HAP-1 (cell line): ENCODE measurements at regions not wholly inside any gene's neighbourhood (a gene's known extent, or its start where the extent isn't known, plus 50 kb on each side); places are given as distances from the start of the nearest gene placed in this dataset.
"Not testable (repeated sequence)": the region's sequence is repeated elsewhere in the genome, so short reads cannot be mapped to it uniquely, and the experiment has no call there.

Experiments
- DNase-seq, 2 experiments: peaks; one replicate each; pipeline ENCODE4 v3.0.0-alpha.2; 2016 to 2020; ENCODE audit warnings: low spot score in 2 of 2
- H3K27me3 ChIP-seq: fragments of 250-450 bp; sonication (Bioruptor Pico); 2 replicates; pipeline ENCODE4 v1.5.1; 2020; ENCODE audit warnings: low read depth, mild to moderate bottlenecking, moderate library complexity
- H3K36me3 ChIP-seq: fragments of 250-450 bp; sonication (Bioruptor Pico); replicated peaks from 2 replicates; pipeline ENCODE4 v1.5.1; 2020; ENCODE audit warnings: mild to moderate bottlenecking
- H3K4me1 ChIP-seq: fragments of 250-450 bp; sonication (Bioruptor Pico); 2 replicates; pipeline ENCODE4 v1.5.1; 2020; ENCODE audit warnings: mild to moderate bottlenecking
- H3K4me3 ChIP-seq: fragments of 250-450 bp; sonication (Bioruptor Pico); 2 replicates; pipeline ENCODE4 v1.5.1; 2020; ENCODE audit warnings: mild to moderate bottlenecking, moderate library complexity
- H3K9me3 ChIP-seq: fragments of 250-450 bp; sonication (Bioruptor Pico); 2 replicates; pipeline ENCODE4 v1.5.1; 2020; ENCODE audit warnings: mild to moderate bottlenecking, moderate library complexity
- in situ Hi-C: fragments of 300-500 bp; cut with MboI; formaldehyde crosslinking; loops from 3 replicates; pipeline ENCODE4 v1.14.3; 2020; ENCODE audit warnings: low sequenced_read_pairs, inconsistent platforms, mixed read lengths

GRCh38 chrX:117511379-117511778 lies 605.2 kb downstream of the KLHL13 start:
- in situ Hi-C loops, result no loop called here

GRCh38 chrX:117510453-117510852 lies 606.2 kb downstream of the KLHL13 start:
- H3K9me3 ChIP-seq, result no peaks in the 10 kb centered on the region
- no peak overlapping the region for H3K4me3 ChIP-seq
- DNase-seq, result peak; percentile 20 to 56
- in situ Hi-C loops, result no loop called here
- no peaks in the 10 kb centered on the region; the same call in 1 of the 2 replicates for H3K4me1 ChIP-seq
- H3K36me3 ChIP-seq, result no peaks in the 10 kb centered on the region
- no peaks in the 10 kb centered on the region for H3K27me3 ChIP-seq

More at GRCh38 chrX:117511379-117511778, 605.2 kb downstream of the KLHL13 start:
- H3K4me1 ChIP-seq, result no peaks in the 10 kb centered on the region; the same call in 1 of the 2 replicates
- no peaks in the 10 kb centered on the region for H3K36me3 ChIP-seq
- H3K27me3 ChIP-seq, result no peaks in the 10 kb centered on the region
- H3K9me3 ChIP-seq, result 0 out of 2 replicates have a peak, but pooled peaks cover 2% of the 10 kb centered on the region
- no peak overlapping the region for H3K4me3 ChIP-seq
- DNase-seq, result no peak

GRCh38 chrX:117508021-117508420 lies 608.6 kb downstream of the KLHL13 start:
- no peak for DNase-seq
- Histone ChIP-seq H3K9me3 (no peaks in the 10 kb centered on the region), H3K27me3 (no peaks in the 10 kb centered on the region), H3K4me1 (no peaks in the 10 kb centered on the region; the same call in 1 of the 2 replicates), H3K36me3 (no peaks in the 10 kb centered on the region), H3K4me3 (no peak overlapping the region)
- in situ Hi-C loops, result no loop called here

- no peak overlapping the region for H3K4me3 ChIP-seq
- no peaks in the 10 kb centered on the region for H3K9me3 ChIP-seq
- no peaks in the 10 kb centered on the region; the same call in 1 of the 2 replicates for H3K36me3 ChIP-seq
- H3K4me1 ChIP-seq, result peaks cover 18% of the 10 kb centered on the region
- no peaks in the 10 kb centered on the region for H3K27me3 ChIP-seq
- in situ Hi-C loops, result no loop called here
- no peak for DNase-seq
These were observed 629.2 kb downstream of the KLHL13 start for GRCh38 chrX:117487421-117487820.

- H3K9me3 ChIP-seq, result no peaks in the 10 kb centered on the region
- no peaks in the 10 kb centered on the region for H3K4me1 ChIP-seq
- H3K36me3 ChIP-seq, result no peaks in the 10 kb centered on the region; the same call in 1 of the 2 replicates
- DNase-seq, result no peak
- H3K27me3 ChIP-seq, result no peaks in the 10 kb centered on the region
- no peak overlapping the region for H3K4me3 ChIP-seq
- in situ Hi-C loops, result no loop called here
These were observed 632.7 kb downstream of the KLHL13 start for GRCh38 chrX:117483950-117484349.

- H3K9me3 ChIP-seq, result no peaks in the 10 kb centered on the region
- no peaks in the 10 kb centered on the region for H3K4me1 ChIP-seq
- DNase-seq, result no peak
- no peaks in the 10 kb centered on the region for H3K36me3 ChIP-seq
- in situ Hi-C loops, result no loop called here
- H3K4me3 ChIP-seq, result no peak overlapping the region
- H3K27me3 ChIP-seq, result no peaks in the 10 kb centered on the region
These were observed 658.2 kb downstream of the KLHL13 start for GRCh38 chrX:117458243-117458968.

- H3K36me3 ChIP-seq, result no peaks in the 10 kb centered on the region
- in situ Hi-C loops, result no loop called here
- DNase-seq, result no peak
These were observed 660.8 kb downstream of the KLHL13 start for GRCh38 chrX:117455787-117456186.

GRCh38 chrX:117429501-117429900 lies 687.1 kb downstream of the KLHL13 start:
- no peaks in the 10 kb centered on the region for H3K27me3 ChIP-seq
- DNase-seq, result no peak
- no peak overlapping the region for H3K4me3 ChIP-seq
- no peaks in the 10 kb centered on the region for H3K4me1 ChIP-seq
- no peaks in the 10 kb centered on the region for H3K9me3 ChIP-seq
- no peaks in the 10 kb centered on the region for H3K36me3 ChIP-seq
- in situ Hi-C loops, result no loop called here

More at GRCh38 chrX:117455787-117456186, 660.8 kb downstream of the KLHL13 start:
- H3K27me3 ChIP-seq, result no peaks in the 10 kb centered on the region
- H3K9me3 ChIP-seq, result no peaks in the 10 kb centered on the region
- no peaks in the 10 kb centered on the region for H3K4me1 ChIP-seq
- no peak overlapping the region for H3K4me3 ChIP-seq

- Histone ChIP-seq H3K27me3 (no peaks in the 10 kb centered on the region), H3K4me1 (peaks cover 4% of the 10 kb centered on the region; the same call in 1 of the 2 replicates), H3K36me3 (no peaks in the 10 kb centered on the region), H3K9me3 (no peaks in the 10 kb centered on the region), H3K4me3 (no peak overlapping the region)
- in situ Hi-C loops, result no loop called here
- DNase-seq, result no peak
These were observed 709.0 kb downstream of the KLHL13 start for GRCh38 chrX:117407449-117408150.

- H3K9me3 ChIP-seq, result no peaks in the 10 kb centered on the region
- in situ Hi-C loops, result no loop called here
These were observed 715.8 kb downstream of the KLHL13 start for GRCh38 chrX:117400839-117401238.

GRCh38 chrX:117400005-117400404 lies 716.6 kb downstream of the KLHL13 start:
- DNase-seq, result no peak
- no peaks in the 10 kb centered on the region; the same call in 1 of the 2 replicates for H3K4me1 ChIP-seq
- no peak overlapping the region for H3K4me3 ChIP-seq
- in situ Hi-C loops, result no loop called here
- no peaks in the 10 kb centered on the region for H3K9me3 ChIP-seq
- H3K27me3 ChIP-seq, result no peaks in the 10 kb centered on the region
- no peaks in the 10 kb centered on the region for H3K36me3 ChIP-seq

More at GRCh38 chrX:117400839-117401238, 715.8 kb downstream of the KLHL13 start:
- Histone ChIP-seq H3K4me3 (no peak overlapping the region), H3K36me3 (no peaks in the 10 kb centered on the region), H3K27me3 (no peaks in the 10 kb centered on the region), H3K4me1 (no peaks in the 10 kb centered on the region; the same call in 1 of the 2 replicates)
- DNase-seq, result no peak

GRCh38 chrX:117397844-117398243 lies 718.8 kb downstream of the KLHL13 start:
- no peak for DNase-seq
- in situ Hi-C loops, result no loop called here
- H3K27me3 ChIP-seq, result no peaks in the 10 kb centered on the region
- no peaks in the 10 kb centered on the region for H3K36me3 ChIP-seq
- no peak overlapping the region for H3K4me3 ChIP-seq
- no peaks in the 10 kb centered on the region; the same call in 1 of the 2 replicates for H3K4me1 ChIP-seq
- H3K9me3 ChIP-seq, result no peaks in the 10 kb centered on the region

GRCh38 chrX:117394506-117395070 lies 722.0 kb downstream of the KLHL13 start:
- H3K9me3 ChIP-seq, DNase-seq, in situ Hi-C loops, H3K36me3 ChIP-seq, H3K4me1 ChIP-seq, H3K4me3 ChIP-seq, H3K27me3 ChIP-seq: not testable (repeated sequence)

- H3K4me1 ChIP-seq, H3K9me3 ChIP-seq, DNase-seq, in situ Hi-C loops, H3K36me3 ChIP-seq, H3K27me3 ChIP-seq, H3K4me3 ChIP-seq: not testable (repeated sequence)
These were observed 724.2 kb downstream of the KLHL13 start for GRCh38 chrX:117392360-117392759.
